DND-41 (cell line): ENCODE measurements at regions not wholly inside any gene's neighbourhood (a gene's known extent, or its start where the extent isn't known, plus 50 kb on each side); places are given as distances from the start of the nearest gene placed in this dataset.

Experiments
- ATAC-seq: fragments of 200-7000 bp; cut with Tn5 transposase; 3 replicates; pipeline ENCODE4 v1.9.1; 2021; ENCODE audit warnings: low read depth; ENCODE audit not compliant: insufficient read depth
- DNase-seq: peaks from one replicate; pipeline ENCODE4 v3.0.0-alpha.2; 2020
- H2AFZ ChIP-seq: 2 replicates; pipeline ENCODE4 v1.6.0; 2012; ENCODE audit warnings: low read depth, low read length
- H3K27ac ChIP-seq: 2 replicates; pipeline ENCODE4 v1.5.1; 2012; ENCODE audit warnings: low read length, inconsistent platforms
- H3K27me3 ChIP-seq: fragments of 200-600 bp; sonication (generic); 2 replicates; pipeline ENCODE4 v1.6.0; 2012; ENCODE audit warnings: low read length, mild to moderate bottlenecking, inconsistent platforms; ENCODE audit not compliant: insufficient read depth, poor library complexity
- H3K36me3 ChIP-seq: 2 replicates; pipeline ENCODE4 v1.5.1; 2012; ENCODE audit warnings: low read length, inconsistent platforms; ENCODE audit not compliant: insufficient read depth
- H3K4me1 ChIP-seq: 2 replicates; pipeline ENCODE4 v1.5.1; 2012; ENCODE audit warnings: mild to moderate bottlenecking, low read length; ENCODE audit not compliant: insufficient read depth
- H3K4me2 ChIP-seq: 2 replicates; pipeline ENCODE4 v1.6.0; 2012; ENCODE audit warnings: mild to moderate bottlenecking, moderate library complexity, low read length, inconsistent platforms; ENCODE audit not compliant: insufficient read depth
- H3K4me3 ChIP-seq, 2 experiments: fragments of 200-600 bp in 1 of 2; shearing (Covaris generic) in 1 of 2; 2 replicates each; pipeline ENCODE4 v1.5.1; 2012 to 2016; ENCODE audit warnings: inconsistent platforms in 2 of 2, low read length in 2 of 2, mild to moderate bottlenecking in 2 of 2, low read depth in 1 of 2, moderate library complexity in 1 of 2
- H3K79me2 ChIP-seq: 2 replicates; pipeline ENCODE4 v1.6.0; 2012; ENCODE audit warnings: low read length, inconsistent platforms; ENCODE audit not compliant: insufficient read depth
- H3K9ac ChIP-seq: 2 replicates; pipeline ENCODE4 v1.6.0; 2012; ENCODE audit warnings: low read depth, mild to moderate bottlenecking, inconsistent platforms, low read length, moderate library complexity
- H3K9me3 ChIP-seq: 2 replicates; pipeline ENCODE4 v1.5.1; 2012; ENCODE audit warnings: low read length, moderate library complexity, mild to moderate bottlenecking, inconsistent platforms; ENCODE audit not compliant: insufficient read depth, severe bottlenecking
- H4K20me1 ChIP-seq: 2 replicates; pipeline ENCODE4 v1.6.0; 2012; ENCODE audit warnings: low read length; ENCODE audit not compliant: insufficient read depth
- EZH2 ChIP-seq: IDR thresholded peaks from 3 replicates; pipeline ENCODE4 v1.6.1; 2012; ENCODE audit warnings: borderline replicate concordance, low read depth, mild to moderate bottlenecking, moderate library complexity, low read length, inconsistent platforms; ENCODE audit not compliant: severe bottlenecking
- TF ChIP-seq, protein P1 (sequence below): IDR thresholded peaks from 2 replicates; pipeline ENCODE4 v1.5.1; 2012; ENCODE audit warnings: borderline replicate concordance, low read length, moderate library complexity, mild to moderate bottlenecking; ENCODE audit not compliant: poor library complexity, severe bottlenecking; ENCODE audit errors: extremely low read depth

DNA sequence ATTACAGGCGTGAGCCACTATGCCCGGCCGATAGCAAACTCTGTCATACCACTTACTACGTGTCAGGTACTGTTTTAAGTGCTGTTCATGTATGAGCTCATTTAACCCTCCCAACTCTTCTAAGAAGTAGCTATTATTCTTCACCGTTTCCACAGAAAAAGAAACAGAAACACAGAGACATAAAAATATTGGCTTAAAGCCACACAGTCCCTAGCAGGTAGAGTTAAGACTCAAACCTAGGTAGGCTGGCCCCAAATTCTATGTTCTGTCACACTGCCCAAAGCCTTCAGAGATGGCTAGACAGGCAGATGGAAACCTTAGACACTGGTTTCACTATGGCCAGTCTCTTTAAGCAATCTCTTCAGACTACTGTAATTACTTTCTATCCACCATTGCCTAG lies 149.8 kb upstream of the KCNMB2 start:
- Histone ChIP-seq H3K4me1 (no peaks in the 10 kb centered on the region), H3K9ac (no peak overlapping the region), H3K4me3 (no peak overlapping the region), H3K4me2 (no peak overlapping the region), H3K27ac (no peak overlapping the region), H2AFZ (no peak overlapping the region), H4K20me1 (no peaks in the 10 kb centered on the region), H3K79me2 (no peaks in the 10 kb centered on the region), H3K36me3 (no peaks in the 10 kb centered on the region), H3K9me3 (no peaks in the 10 kb centered on the region), H3K27me3 (no peaks in the 10 kb centered on the region)
- DNase-seq (no peak), ATAC-seq (no peak)
- TF ChIP-seq EZH2: no peak
- TF ChIP-seq, protein P1, sequence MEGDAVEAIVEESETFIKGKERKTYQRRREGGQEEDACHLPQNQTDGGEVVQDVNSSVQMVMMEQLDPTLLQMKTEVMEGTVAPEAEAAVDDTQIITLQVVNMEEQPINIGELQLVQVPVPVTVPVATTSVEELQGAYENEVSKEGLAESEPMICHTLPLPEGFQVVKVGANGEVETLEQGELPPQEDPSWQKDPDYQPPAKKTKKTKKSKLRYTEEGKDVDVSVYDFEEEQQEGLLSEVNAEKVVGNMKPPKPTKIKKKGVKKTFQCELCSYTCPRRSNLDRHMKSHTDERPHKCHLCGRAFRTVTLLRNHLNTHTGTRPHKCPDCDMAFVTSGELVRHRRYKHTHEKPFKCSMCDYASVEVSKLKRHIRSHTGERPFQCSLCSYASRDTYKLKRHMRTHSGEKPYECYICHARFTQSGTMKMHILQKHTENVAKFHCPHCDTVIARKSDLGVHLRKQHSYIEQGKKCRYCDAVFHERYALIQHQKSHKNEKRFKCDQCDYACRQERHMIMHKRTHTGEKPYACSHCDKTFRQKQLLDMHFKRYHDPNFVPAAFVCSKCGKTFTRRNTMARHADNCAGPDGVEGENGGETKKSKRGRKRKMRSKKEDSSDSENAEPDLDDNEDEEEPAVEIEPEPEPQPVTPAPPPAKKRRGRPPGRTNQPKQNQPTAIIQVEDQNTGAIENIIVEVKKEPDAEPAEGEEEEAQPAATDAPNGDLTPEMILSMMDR: no peak

DNA sequence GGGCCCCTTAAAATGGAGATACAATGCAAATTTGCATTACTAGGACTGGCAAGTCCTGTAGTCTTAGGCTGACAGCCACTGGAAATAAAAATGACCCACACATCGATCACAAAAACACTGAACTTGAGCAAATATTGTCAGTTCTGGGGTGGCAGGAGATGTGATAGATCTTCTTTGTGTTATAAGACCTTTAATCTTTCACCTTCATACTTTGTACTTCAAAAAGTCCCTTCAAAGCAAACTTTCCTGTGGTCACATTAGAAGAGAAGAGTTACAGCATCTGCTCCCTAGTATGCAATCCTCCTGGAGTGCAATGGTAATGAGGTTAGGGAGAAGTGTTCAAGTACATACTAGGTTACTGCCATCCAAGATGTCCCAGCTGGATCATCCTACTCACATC lies 149.4 kb upstream of the KCNMB2 start:
- Histone ChIP-seq H3K79me2 (no peaks in the 10 kb centered on the region), H3K36me3 (no peaks in the 10 kb centered on the region), H3K4me2 (no peak overlapping the region), H3K9ac (no peak overlapping the region), H3K27me3 (no peaks in the 10 kb centered on the region), H2AFZ (no peak overlapping the region), H3K27ac (no peak overlapping the region), H4K20me1 (no peaks in the 10 kb centered on the region), H3K4me1 (no peaks in the 10 kb centered on the region), H3K4me3 (no peak overlapping the region), H3K9me3 (no peaks in the 10 kb centered on the region)
- DNase-seq: no peak
- no peak for ATAC-seq
- TF ChIP-seq, protein P1: no peak
- no peak for TF ChIP-seq EZH2

DNA sequence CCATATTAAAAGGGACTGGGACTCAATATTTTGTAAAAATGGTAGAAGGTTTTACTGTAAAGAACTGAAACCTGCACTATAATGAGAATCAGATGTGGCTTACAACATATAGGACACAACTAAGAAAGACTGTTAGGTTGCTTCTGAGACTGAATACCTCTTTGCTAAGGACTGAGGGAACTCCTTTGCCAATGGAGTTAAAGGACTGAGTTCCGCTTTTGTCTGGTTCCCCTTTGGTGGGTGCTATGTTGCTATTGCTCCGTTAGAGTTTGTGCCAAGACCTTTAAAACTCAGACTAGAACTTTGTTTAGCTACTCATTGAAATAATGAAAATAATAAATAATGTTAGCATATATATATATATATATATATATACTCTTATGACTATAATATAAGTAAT lies 147.8 kb upstream of the KCNMB2 start:
- Histone ChIP-seq H3K4me2 (no peak overlapping the region), H3K36me3 (no peaks in the 10 kb centered on the region), H3K9me3 (no peaks in the 10 kb centered on the region), H3K27ac (no peak overlapping the region), H3K4me3 (no peak overlapping the region), H2AFZ (no peak overlapping the region), H3K79me2 (no peaks in the 10 kb centered on the region), H4K20me1 (no peaks in the 10 kb centered on the region), H3K27me3 (no peaks in the 10 kb centered on the region), H3K4me1 (no peaks in the 10 kb centered on the region), H3K9ac (no peak overlapping the region)
- ATAC-seq (no peak), DNase-seq (no peak)
- TF ChIP-seq, protein P1: no peak
- no peak for TF ChIP-seq EZH2

DNA sequence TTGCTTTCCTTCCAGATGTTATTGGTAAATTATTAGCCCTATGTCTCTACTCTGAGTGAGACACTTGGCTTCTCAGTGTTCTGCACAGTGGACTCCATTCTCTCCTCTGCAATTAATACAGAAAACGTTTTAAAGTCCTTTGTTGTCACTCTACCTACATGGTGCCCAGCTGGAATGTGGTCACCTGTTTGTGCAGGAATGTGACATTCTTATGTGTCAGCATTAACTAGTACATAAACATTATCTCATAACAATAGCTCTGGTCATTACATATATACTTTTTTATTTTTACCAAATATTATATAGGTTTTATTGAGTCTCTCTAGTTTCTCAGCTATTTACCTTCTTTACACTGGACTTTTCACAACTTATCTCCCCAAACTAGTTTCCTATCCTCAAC lies 147.0 kb upstream of the KCNMB2 start:
- no peak overlapping the region for H3K4me3 ChIP-seq
- no peak for ATAC-seq
- H3K27ac ChIP-seq: no peak overlapping the region
- H2AFZ ChIP-seq: no peak overlapping the region
- no peaks in the 10 kb centered on the region for H3K4me1 ChIP-seq
- H3K9me3 ChIP-seq: no peaks in the 10 kb centered on the region
- H4K20me1 ChIP-seq: no peaks in the 10 kb centered on the region
- H3K27me3 ChIP-seq: no peaks in the 10 kb centered on the region
- H3K36me3 ChIP-seq: no peaks in the 10 kb centered on the region
- no peak for DNase-seq
- no peak overlapping the region for H3K9ac ChIP-seq
- TF ChIP-seq, protein P1: no peak
- no peak for TF ChIP-seq EZH2
- no peak overlapping the region for H3K4me2 ChIP-seq
- no peaks in the 10 kb centered on the region for H3K79me2 ChIP-seq
